HG02840 (cell line): ENCODE measurements at regions not wholly inside any gene's neighbourhood (a gene's known extent, or its start where the extent isn't known, plus 50 kb on each side); places are given as distances from the start of the nearest gene placed in this dataset.
"Not testable (repeated sequence)": the region's sequence is repeated elsewhere in the genome, so short reads cannot be mapped to it uniquely, and the experiment has no call there.

ENCODE experiments used
- ATAC-seq: cut with Tn5 transposase; IDR thresholded peaks from one replicate; pipeline ENCODE4 v1.9.1; 2021; ENCODE audit warnings: mild to moderate bottlenecking, moderate library complexity, moderate number of reproducible peaks; ENCODE audit not compliant: unreplicated experiment, low FRiP score

- ATAC-seq, result no peak
Observed at GRCh38 chr15:62857411-62857853, 185.1 kb upstream of the TPM1 start.

GRCh38 chr15:62858343-62858742 is 184.2 kb upstream of the TPM1 start:
- ATAC-seq, result no peak

GRCh38 chr15:62862717-62863116 is 179.8 kb upstream of the TPM1 start:
- no peak for ATAC-seq

GRCh38 chr15:62866366-62866765 is 176.2 kb upstream of the TPM1 start:
- no peak for ATAC-seq

- ATAC-seq, result no peak
Observed at GRCh38 chr15:62867844-62868243, 174.7 kb upstream of the TPM1 start.

- ATAC-seq, result no peak
Observed at GRCh38 chr15:62868507-62868906, 174.0 kb upstream of the TPM1 start.

- no peak for ATAC-seq
Observed at GRCh38 chr15:62869116-62869515, 173.4 kb upstream of the TPM1 start.

- no peak for ATAC-seq
Observed at GRCh38 chr15:62870216-62870615, 172.3 kb upstream of the TPM1 start.

GRCh38 chr15:62870701-62871100 is 171.8 kb upstream of the TPM1 start:
- ATAC-seq, result not testable (repeated sequence)

GRCh38 chr15:62873203-62873602 is 169.3 kb upstream of the TPM1 start:
- ATAC-seq, result no peak

- no peak for ATAC-seq
Observed at GRCh38 chr15:62874064-62874463, 168.5 kb upstream of the TPM1 start.

- ATAC-seq, result no peak
Observed at GRCh38 chr15:62874959-62875625, 167.5 kb upstream of the TPM1 start.

- no peak for ATAC-seq
Observed at GRCh38 chr15:62875626-62876021, 166.9 kb upstream of the TPM1 start.

GRCh38 chr15:62877276-62877857 is 165.2 kb upstream of the TPM1 start:
- no peak for ATAC-seq

GRCh38 chr15:62878070-62878469 is 164.5 kb upstream of the TPM1 start:
- ATAC-seq, result no peak

- ATAC-seq, result no peak
Observed at GRCh38 chr15:62879770-62880169, 162.8 kb upstream of the TPM1 start.

GRCh38 chr15:62880278-62880677 is 162.3 kb upstream of the TPM1 start:
- no peak for ATAC-seq

- ATAC-seq, result no peak
Observed at GRCh38 chr15:62881056-62881455, 161.5 kb upstream of the TPM1 start.

- ATAC-seq, result no peak
Observed at GRCh38 chr15:62883938-62884479, 158.5 kb upstream of the TPM1 start.

GRCh38 chr15:62886431-62887071 is 156.0 kb upstream of the TPM1 start:
- ATAC-seq, result no peak

- ATAC-seq, result no peak
Observed at GRCh38 chr15:62887113-62887570, 155.4 kb upstream of the TPM1 start.
